Ishikawa (cell line): ENCODE measurements at regions not wholly inside any gene's neighbourhood (a gene's known extent, or its start where the extent isn't known, plus 50 kb on each side); places are given as distances from the start of the nearest gene placed in this dataset.

Experiments
- RAD21 ChIP-seq: IDR thresholded peaks from 2 replicates; pipeline ENCODE4 v1.6.1; 2012; ENCODE audit warnings: low read depth
- TAF1 ChIP-seq: IDR thresholded peaks from 2 replicates; pipeline ENCODE4 v1.6.1; 2012; ENCODE audit warnings: low read depth, mild to moderate bottlenecking
- TCF12 ChIP-seq: IDR thresholded peaks from 2 replicates; pipeline ENCODE4 v1.6.1; 2012; ENCODE audit warnings: low read depth

GRCh38 chr22:47515384-47516125 is 753.1 kb downstream of the TBC1D22A start:
- TF ChIP-seq TAF1, result no peak
- TF ChIP-seq TCF12, result no peak
- no peak for TF ChIP-seq RAD21
